Neural progenitor cell (in vitro differentiated cells): ENCODE measurements at regions not wholly inside any gene's neighbourhood (a gene's known extent, or its start where the extent isn't known, plus 50 kb on each side); places are given as distances from the start of the nearest gene placed in this dataset.
"Not testable (repeated sequence)": the region's sequence is repeated elsewhere in the genome, so short reads cannot be mapped to it uniquely, and the experiment has no call there.

Experiments
- DNase-seq: peaks from one replicate; pipeline ENCODE4 v3.0.0-alpha.2; 2016; ENCODE audit warnings: low spot score
- H2AFZ ChIP-seq: fragments of 200-600 bp; sonication (generic); replicated peaks from 2 replicates; pipeline ENCODE4 v1.6.1; 2016; ENCODE audit warnings: antibody characterized with exemption
- H3F3A ChIP-seq: fragments of 200-600 bp; sonication (generic); 2 replicates; pipeline ENCODE4 v1.6.1; 2016; ENCODE audit warnings: antibody characterized with exemption, low read depth
- H3K27ac ChIP-seq: fragments of 200-600 bp; sonication (generic); 2 replicates; pipeline ENCODE4 v1.5.1; 2016; ENCODE audit warnings: mild to moderate bottlenecking
- H3K27me3 ChIP-seq: fragments of 200-600 bp; sonication (generic); 2 replicates; pipeline ENCODE4 v1.6.1; 2016; ENCODE audit warnings: mild to moderate bottlenecking, moderate library complexity
- H3K36me3 ChIP-seq: fragments of 200-600 bp; sonication (generic); 2 replicates; pipeline ENCODE4 v1.5.1; 2016
- H3K4me1 ChIP-seq: fragments of 200-600 bp; sonication (generic); 2 replicates; pipeline ENCODE4 v1.6.1; 2016; ENCODE audit warnings: mixed run types
- H3K4me2 ChIP-seq: fragments of 200-600 bp; sonication (generic); 2 replicates; pipeline ENCODE4 v1.6.1; 2016
- H3K4me3 ChIP-seq: fragments of 200-600 bp; sonication (generic); 2 replicates; pipeline ENCODE4 v1.5.1; 2016
- H3K79me2 ChIP-seq: fragments of 200-600 bp; sonication (generic); 2 replicates; pipeline ENCODE4 v1.6.1; 2016; ENCODE audit warnings: low read depth
- H3K9ac ChIP-seq: fragments of 200-600 bp; sonication (generic); 2 replicates; pipeline ENCODE4 v1.6.1; 2016
- H3K9me3 ChIP-seq: fragments of 200-600 bp; sonication (generic); 2 replicates; pipeline ENCODE4 v1.5.1; 2016; ENCODE audit warnings: low read depth
- H4K20me1 ChIP-seq: fragments of 200-600 bp; sonication (generic); 2 replicates; pipeline ENCODE4 v1.6.1; 2016; ENCODE audit warnings: low read depth
- H3K27ac Mint-ChIP-seq: 3 replicates; pipeline ENCODE4 v1.8.0; 2021; ENCODE audit warnings: mixed read lengths
- H3K27me3 Mint-ChIP-seq: 2 replicates; pipeline ENCODE4 v1.8.0; 2022; ENCODE audit warnings: low read depth, mild to moderate bottlenecking, inconsistent platforms, moderate library complexity, mixed read lengths; ENCODE audit not compliant: insufficient read depth
- H3K36me3 Mint-ChIP-seq: 3 replicates; pipeline ENCODE4 v1.8.0; 2021; ENCODE audit warnings: mixed read lengths
- H3K4me1 Mint-ChIP-seq: 3 replicates; pipeline ENCODE4 v1.8.0; 2021; ENCODE audit warnings: mixed read lengths
- H3K4me3 Mint-ChIP-seq: 3 replicates; pipeline ENCODE4 v1.8.0; 2021; ENCODE audit warnings: mild to moderate bottlenecking, moderate library complexity, mixed read lengths
- H3K9me3 Mint-ChIP-seq: 3 replicates; pipeline ENCODE4 v1.8.0; 2020; ENCODE audit warnings: mixed read lengths
- CTCF ChIP-seq: fragments of 200-600 bp; sonication (generic); IDR thresholded peaks from 2 replicates; pipeline ENCODE4 v1.5.1; 2017; ENCODE audit warnings: antibody characterized with exemption, mild to moderate bottlenecking
- EZH2 ChIP-seq: fragments of 200-600 bp; sonication (generic); IDR thresholded peaks from 2 replicates; pipeline ENCODE4 v1.6.1; 2017; ENCODE audit warnings: antibody characterized with exemption, mild to moderate bottlenecking, moderate library complexity
- EZH2phosphoT487 ChIP-seq: fragments of 200-600 bp; sonication (generic); IDR thresholded peaks from 2 replicates; pipeline ENCODE4 v1.6.1; 2017; ENCODE audit warnings: antibody characterized with exemption

- H3F3A ChIP-seq = no peaks in the 10 kb centered on the region
- TF ChIP-seq EZH2phosphoT487 (no peak), CTCF (no peak), EZH2 (no peak)
- H3K4me3 ChIP-seq = no peak overlapping the region
- H2AFZ ChIP-seq = no peak overlapping the region
- no peaks in the 10 kb centered on the region for H3K27me3 ChIP-seq
- no peaks in the 10 kb centered on the region for H3K79me2 ChIP-seq
- Mint-ChIP-seq H3K9me3 (peaks cover 8% of the 10 kb centered on the region), H3K4me1 (no peaks in the 10 kb centered on the region), H3K36me3 (no peaks in the 10 kb centered on the region), H3K4me3 (no peak overlapping the region), H3K27ac (no peak overlapping the region), H3K27me3 (no peaks in the 10 kb centered on the region)
- no peak overlapping the region for H3K4me2 ChIP-seq
- no peak overlapping the region for H3K27ac ChIP-seq
- H3K4me1 ChIP-seq = no peaks in the 10 kb centered on the region
- no peak overlapping the region for H3K9ac ChIP-seq
- H4K20me1 ChIP-seq = no peaks in the 10 kb centered on the region
- no peaks in the 10 kb centered on the region for H3K36me3 ChIP-seq
- DNase-seq = no peak
- H3K9me3 ChIP-seq = no peaks in the 10 kb centered on the region
Observed at GRCh38 chr7:34575006-34575405, 83.0 kb upstream of the NPSR1 start.

GRCh38 chr7:34577934-34578333 is 80.1 kb upstream of the NPSR1 start:
- H3K79me2 ChIP-seq, H3K27me3 ChIP-seq, H3K9me3 ChIP-seq, H3K36me3 Mint-ChIP-seq, DNase-seq, H3K4me3 ChIP-seq, H3K27ac ChIP-seq, H3K4me3 Mint-ChIP-seq, H3K36me3 ChIP-seq, H3F3A ChIP-seq, H3K27ac Mint-ChIP-seq, H4K20me1 ChIP-seq, H3K9me3 Mint-ChIP-seq, H3K4me1 ChIP-seq, H3K27me3 Mint-ChIP-seq, H2AFZ ChIP-seq, H3K4me2 ChIP-seq, H3K4me1 Mint-ChIP-seq, H3K9ac ChIP-seq: not testable (repeated sequence)

GRCh38 chr7:34581698-34582097 is 76.3 kb upstream of the NPSR1 start:
- H3K4me2 ChIP-seq, H3K27me3 Mint-ChIP-seq, DNase-seq, H4K20me1 ChIP-seq, H2AFZ ChIP-seq, H3K9me3 Mint-ChIP-seq, H3K27ac Mint-ChIP-seq, H3K27ac ChIP-seq, H3K4me3 ChIP-seq, H3K4me3 Mint-ChIP-seq, H3K9me3 ChIP-seq, H3F3A ChIP-seq, H3K36me3 Mint-ChIP-seq, H3K79me2 ChIP-seq, H3K4me1 Mint-ChIP-seq, H3K36me3 ChIP-seq, H3K27me3 ChIP-seq, H3K9ac ChIP-seq, H3K4me1 ChIP-seq: not testable (repeated sequence)

GRCh38 chr7:34584526-34584925 is 73.5 kb upstream of the NPSR1 start:
- H3K27ac ChIP-seq = no peak overlapping the region
- no peaks in the 10 kb centered on the region for H3K79me2 ChIP-seq
- no peak for DNase-seq
- no peaks in the 10 kb centered on the region for H3K9me3 ChIP-seq
- H3K4me2 ChIP-seq = no peak overlapping the region
- H3K4me3 ChIP-seq = no peak overlapping the region
- H3K27me3 Mint-ChIP-seq = no peaks in the 10 kb centered on the region
- no peaks in the 10 kb centered on the region for H3K27me3 ChIP-seq
- no peak overlapping the region for H2AFZ ChIP-seq
- H3K27ac Mint-ChIP-seq = no peak overlapping the region
- H3K4me1 ChIP-seq = no peaks in the 10 kb centered on the region
- H3F3A ChIP-seq = no peaks in the 10 kb centered on the region
- H3K9me3 Mint-ChIP-seq = peaks cover 3% of the 10 kb centered on the region
- TF ChIP-seq EZH2 (no peak), EZH2phosphoT487 (no peak), CTCF (no peak)
- no peaks in the 10 kb centered on the region for H4K20me1 ChIP-seq
- H3K9ac ChIP-seq = no peak overlapping the region
- no peaks in the 10 kb centered on the region for H3K4me1 Mint-ChIP-seq
- H3K36me3 ChIP-seq = no peaks in the 10 kb centered on the region
- no peaks in the 10 kb centered on the region for H3K36me3 Mint-ChIP-seq
- H3K4me3 Mint-ChIP-seq = no peak overlapping the region
